Common myeloid progenitor, CD34-positive (primary cell): ENCODE measurements at regions not wholly inside any gene's neighbourhood (a gene's known extent, or its start where the extent isn't known, plus 50 kb on each side); places are given as distances from the start of the nearest gene placed in this dataset.

Experiments
- CTCF ChIA-PET: fragments of 350-600 bp; sonication (Branson Sonifier 250); formaldehyde crosslinking; loops from one replicate; lab custom pipeline; 2021; ENCODE audit warnings: antibody characterized with exemption; lab: Charles Lee
- POLR2A ChIA-PET: fragments of 350-600 bp; sonication (Branson Sonifier 250); formaldehyde crosslinking; loops from one replicate; lab custom pipeline; 2021; ENCODE audit warnings: antibody characterized with exemption; lab: Charles Lee
- DNase-seq, 3 donors: peaks; one replicate each; pipeline versions ENCODE4 v3.0.0 to v3.0.0-alpha.2; 2013
- H3K27ac ChIP-seq, 2 experiments: 1 replicate in 1 of 2; 2 replicates in 1 of 2; pipeline ENCODE4 v1.7.0; 2013; ENCODE audit warnings: inconsistent platforms in 2 of 2, low read length in 2 of 2, mild to moderate bottlenecking in 2 of 2, low read depth in 1 of 2, moderate library complexity in 1 of 2; ENCODE audit not compliant: severe bottlenecking in 2 of 2, insufficient read depth in 1 of 2, poor library complexity in 1 of 2
- H3K27me3 ChIP-seq, 5 experiments: replicated peaks in 2 of 5; 1 replicate in 3 of 5; 2 replicates in 2 of 5; pipeline versions ENCODE4 v1.6.1 to v1.7.0; 2013; ENCODE audit warnings: low read length in 4 of 5, mild to moderate bottlenecking in 2 of 5, moderate library complexity in 2 of 5, inconsistent platforms in 1 of 5; ENCODE audit not compliant: insufficient read depth in 5 of 5, control insufficient read depth in 4 of 5
- H3K36me3 ChIP-seq, 4 experiments: 1 replicate in 2 of 4; 2 replicates in 2 of 4; pipeline versions ENCODE4 v1.6.1 to v1.7.0; 2013; ENCODE audit warnings: low read length in 3 of 4, control low read depth in 1 of 4, mild to moderate bottlenecking in 1 of 4; ENCODE audit not compliant: control insufficient read depth in 4 of 4, insufficient read depth in 4 of 4
- H3K4me1 ChIP-seq, 4 experiments: 1 replicate in 3 of 4; 2 replicates in 1 of 4; pipeline versions ENCODE4 v1.6.1 to v1.7.1; 2013; ENCODE audit warnings: low read length in 3 of 4, mild to moderate bottlenecking in 3 of 4, control low read depth in 1 of 4, inconsistent platforms in 1 of 4, moderate library complexity in 1 of 4; ENCODE audit not compliant: control insufficient read depth in 4 of 4, insufficient read depth in 4 of 4; ENCODE audit errors: control extremely low read depth in 1 of 4
- H3K4me3 ChIP-seq, 7 experiments: 1 replicate in 4 of 7; 2 replicates in 3 of 7; pipeline versions ENCODE4 v1.5.1 to v1.7.0; 2013; ENCODE audit warnings: mild to moderate bottlenecking in 7 of 7, low read length in 6 of 7, moderate library complexity in 6 of 7, inconsistent platforms in 2 of 7, low read depth in 2 of 7, control low read depth in 1 of 7; ENCODE audit not compliant: insufficient read depth in 4 of 7, control insufficient read depth in 1 of 7; ENCODE audit errors: extremely low read depth in 1 of 7
- H3K9me3 ChIP-seq, 5 experiments: 1 replicate in 4 of 5; 2 replicates in 1 of 5; pipeline versions ENCODE4 v1.6.1 to v1.7.1; 2013; ENCODE audit warnings: low read length in 4 of 5, mild to moderate bottlenecking in 2 of 5, inconsistent platforms in 1 of 5, low read depth in 1 of 5, moderate library complexity in 1 of 5; ENCODE audit not compliant: control insufficient read depth in 4 of 5, insufficient read depth in 2 of 5; ENCODE audit errors: control extremely low read depth in 1 of 5
- WGBS: methylation state at CpG from one replicate; pipeline ENCODE4 v1.1.5; 2013; ENCODE audit not compliant: insufficient coverage; 5-methylcytosine and 5-hydroxymethylcytosine counted together

- 90% methylated on average over 3 of the region's 6 CpGs for WGBS
- CTCF ChIA-PET: interaction anchor here (1.7 kb wide), 1 partner anchor 478 kb away, joined by 4 read pairs; no protein-coding TSS in a partner anchor
- H3K9me3 ChIP-seq: no peaks in the 10 kb centered on the region
- H3K27me3 ChIP-seq: no peaks in the 10 kb centered on the region
- POLR2A ChIA-PET: no interaction called here
- no peaks in the 10 kb centered on the region for H3K36me3 ChIP-seq
- no peak for DNase-seq
- no peak overlapping the region for H3K27ac ChIP-seq
- H3K4me1 ChIP-seq: no peaks in the 10 kb centered on the region
- no peak overlapping the region for H3K4me3 ChIP-seq
Measured at GRCh38 chr14:58979325-58979724, 209.1 kb upstream of the DAAM1 start.

- DNase-seq: no peak
- H3K27ac ChIP-seq: no peak overlapping the region
- POLR2A ChIA-PET: no interaction called here
- WGBS: no CpG with 5 or more reads among the region's 1 CpG
- no peak overlapping the region for H3K4me3 ChIP-seq
- H3K4me1 ChIP-seq: no peaks in the 10 kb centered on the region
- no peaks in the 10 kb centered on the region for H3K36me3 ChIP-seq
- H3K9me3 ChIP-seq: no peaks in the 10 kb centered on the region
- CTCF ChIA-PET: interaction anchor here (1.4 kb wide), 1 partner anchor 10 kb away, joined by 3 read pairs; no protein-coding TSS in a partner anchor
- H3K27me3 ChIP-seq: no peaks in the 10 kb centered on the region
Measured at GRCh38 chr14:58981840-58982239, 206.6 kb upstream of the DAAM1 start.

GRCh38 chr14:58985786-58986185 lies 202.7 kb upstream of the DAAM1 start:
- DNase-seq: no peak
- no peak overlapping the region for H3K4me3 ChIP-seq
- no peaks in the 10 kb centered on the region for H3K4me1 ChIP-seq
- H3K27me3 ChIP-seq: no peaks in the 10 kb centered on the region
- no CpG with 5 or more reads among the region's 4 CpGs for WGBS
- H3K27ac ChIP-seq: no peak overlapping the region
- POLR2A ChIA-PET: no interaction called here
- H3K36me3 ChIP-seq: no peaks in the 10 kb centered on the region
- CTCF ChIA-PET: no interaction called here
- H3K9me3 ChIP-seq: no peaks in the 10 kb centered on the region

DNA sequence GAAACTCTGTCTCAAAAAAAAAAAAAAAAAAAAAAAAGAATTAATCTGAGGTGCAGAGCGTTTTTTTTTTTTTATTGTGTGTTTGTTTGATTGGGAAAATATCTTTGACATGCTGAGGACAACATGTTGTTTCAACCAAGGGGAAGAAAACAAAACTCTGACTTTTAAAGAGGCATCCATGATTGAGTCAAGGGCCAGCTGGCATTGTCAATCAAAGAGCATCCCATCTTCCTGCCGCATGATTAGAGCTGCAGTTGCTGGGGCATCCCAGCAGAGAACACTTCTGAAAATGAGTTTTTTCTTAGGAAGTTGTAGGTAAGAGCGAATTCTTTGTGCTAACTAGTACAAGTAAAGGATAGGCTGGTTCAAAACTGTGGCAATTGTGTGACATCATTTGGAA lies 200.9 kb upstream of the DAAM1 start:
- ChIA-PET POLR2A (no interaction called here), CTCF (interaction anchor here (1.5 kb wide), 1 partner anchor 11 kb away, joined by 4 read pairs; no protein-coding TSS in a partner anchor)
- no peaks in the 10 kb centered on the region for H3K4me1 ChIP-seq
- no peak for DNase-seq
- 88% methylated on average over 2 of the region's 3 CpGs for WGBS
- H3K27ac ChIP-seq: no peak overlapping the region
- H3K9me3 ChIP-seq: no peaks in the 10 kb centered on the region
- H3K36me3 ChIP-seq: no peaks in the 10 kb centered on the region
- no peaks in the 10 kb centered on the region for H3K27me3 ChIP-seq
- H3K4me3 ChIP-seq: no peak overlapping the region

- Histone ChIP-seq H3K4me1 (no peaks in the 10 kb centered on the region), H3K27me3 (no peaks in the 10 kb centered on the region), H3K4me3 (no peak overlapping the region), H3K27ac (no peak overlapping the region), H3K36me3 (no peaks in the 10 kb centered on the region), H3K9me3 (peaks cover 0 to 3% (median 0%) of the 10 kb centered on the region in 5 experiments)
- CTCF ChIA-PET: no interaction called here
- no peak for DNase-seq
- WGBS: 100% methylated on average over 1 of the region's 1 CpG
- POLR2A ChIA-PET: no interaction called here
Measured at GRCh38 chr14:58992935-58993334, 195.5 kb upstream of the DAAM1 start.

DNA sequence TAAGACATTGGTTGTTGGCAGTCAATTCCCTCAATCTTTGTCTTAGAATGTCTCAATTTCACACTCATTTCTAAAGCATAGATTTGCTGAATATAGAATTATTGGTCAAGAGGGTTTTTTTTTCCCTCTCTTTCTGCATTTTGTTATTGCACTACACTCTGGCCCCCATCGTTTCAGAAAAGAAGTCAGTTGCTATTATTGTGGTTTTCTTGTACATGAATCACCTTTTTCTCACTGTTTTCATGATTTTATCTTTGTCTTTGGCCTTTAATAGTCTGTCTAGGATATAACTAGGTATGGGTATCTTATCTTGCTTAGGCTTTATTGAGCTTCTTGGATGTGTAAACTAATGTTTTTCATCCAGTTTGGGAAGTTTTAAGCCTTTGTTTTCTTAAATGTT lies 194.3 kb upstream of the DAAM1 start:
- no peak for DNase-seq
- Histone ChIP-seq H3K4me1 (no peaks in the 10 kb centered on the region), H3K4me3 (no peak overlapping the region), H3K27me3 (no peaks in the 10 kb centered on the region), H3K27ac (no peak overlapping the region), H3K36me3 (no peaks in the 10 kb centered on the region), H3K9me3 (peaks cover 0 to 6% (median 1%) of the 10 kb centered on the region in 5 experiments)
- ChIA-PET CTCF (no interaction called here), POLR2A (no interaction called here)
- no CpG with 5 or more reads among the region's 1 CpG for WGBS

GRCh38 chr14:59004012-59004411 lies 184.5 kb upstream of the DAAM1 start:
- Histone ChIP-seq H3K9me3 (peaks cover 0 to 6% (median 0%) of the 10 kb centered on the region in 5 experiments), H3K27me3 (no peaks in the 10 kb centered on the region), H3K27ac (no peak overlapping the region), H3K4me3 (no peak overlapping the region), H3K4me1 (no peaks in the 10 kb centered on the region), H3K36me3 (no peaks in the 10 kb centered on the region)
- ChIA-PET CTCF (interaction anchor here (0.5 to 1.5 kb wide), 5 partner anchors 14 to 514 kb away, joined by 3 read pairs; no protein-coding TSS in a partner anchor), POLR2A (interaction anchor here (0.5 kb wide), 1 partner anchor 1269 kb away, joined by 3 read pairs; no protein-coding TSS in a partner anchor)
- WGBS: 100% methylated on average over 1 of the region's 2 CpGs
- DNase-seq: no peak
